ENCODE measurements at regions not wholly inside any gene's neighbourhood (a gene's known extent, or its start where the extent isn't known, plus 50 kb on each side); places are given as distances from the start of the nearest gene placed in this dataset.

- TF ChIP-seq CTCF (IDR thresholded peaks at IDR 0.05; ENCODE audit: insufficient read depth, low read length) = no peak
- TF ChIP-seq POLR2AphosphoS5 (IDR thresholded peaks at IDR 0.05; ENCODE audit: low read depth) = no peak
- no peak for TF ChIP-seq SPI1 (IDR thresholded peaks at IDR 0.05; ENCODE audit: borderline replicate concordance, low read depth)
These were observed 121.9 kb downstream of the GASK1B start for GRCh38 chr4:158050942-158051341.

All from HL-60 (cell line).